GM21576 (cell line): ENCODE measurements at regions not wholly inside any gene's neighbourhood (a gene's known extent, or its start where the extent isn't known, plus 50 kb on each side); places are given as distances from the start of the nearest gene placed in this dataset.

Experiments
- ATAC-seq: cut with Tn5 transposase; IDR thresholded peaks from one replicate; pipeline ENCODE4 v1.9.1; 2021; ENCODE audit warnings: mild to moderate bottlenecking, moderate library complexity; ENCODE audit not compliant: unreplicated experiment

DNA sequence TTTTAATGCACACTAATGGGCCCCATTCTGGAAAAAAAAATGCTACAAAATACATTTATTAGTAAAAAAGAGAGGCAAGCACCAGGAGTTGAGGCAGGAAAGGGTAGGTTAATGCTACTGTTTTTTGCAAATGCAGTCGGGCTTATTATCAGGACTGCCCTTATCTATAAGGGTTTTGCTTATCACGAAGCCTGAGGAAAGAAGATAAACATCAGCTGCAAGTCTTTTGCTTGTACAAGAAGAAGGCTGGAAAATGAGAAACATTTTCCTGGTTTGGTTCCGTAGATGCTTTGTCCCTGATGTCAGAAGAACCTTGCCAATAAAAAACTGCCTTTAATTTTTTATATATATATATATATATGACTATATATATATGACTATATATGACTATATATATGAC, 189.3 kb upstream of the VGLL2 start:
- no peak for ATAC-seq

DNA sequence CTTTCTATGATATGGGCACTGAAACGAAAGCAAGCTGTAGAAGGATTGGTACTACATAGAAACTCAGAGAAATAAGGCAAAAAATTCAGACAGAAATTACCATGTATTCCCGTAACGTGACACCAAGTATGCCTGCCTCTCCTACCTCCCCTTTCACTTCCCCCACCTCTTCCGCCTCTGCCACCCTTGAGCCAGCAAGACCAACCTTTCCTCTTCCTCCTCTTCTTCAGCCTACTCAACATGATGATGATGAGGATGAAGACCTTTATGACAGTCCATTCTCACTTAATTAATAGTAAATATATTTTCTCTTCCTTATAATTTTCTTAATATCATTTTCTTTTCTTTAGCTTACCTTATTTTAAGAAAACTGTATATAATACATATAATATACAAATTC, 188.1 kb upstream of the VGLL2 start:
- no peak for ATAC-seq

DNA sequence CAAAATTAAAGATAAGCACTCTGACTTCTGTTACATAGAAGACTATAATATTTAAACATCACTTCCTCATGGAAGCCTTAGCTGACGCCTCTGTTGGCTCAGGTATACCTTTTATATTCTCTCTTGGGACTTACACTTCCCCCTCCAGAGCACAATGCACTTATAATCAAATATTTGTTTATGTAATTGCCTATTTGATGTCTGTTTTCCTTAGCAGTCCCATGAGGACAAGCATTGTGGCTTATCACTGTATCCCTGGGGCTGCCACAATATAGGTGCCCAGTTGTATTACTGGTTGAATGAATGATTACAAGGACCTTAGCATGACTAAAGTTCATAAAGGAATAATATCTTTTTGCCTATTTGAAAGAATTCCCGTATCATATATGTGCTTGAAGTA, 186.7 kb upstream of the VGLL2 start:
- ATAC-seq, result no peak

DNA sequence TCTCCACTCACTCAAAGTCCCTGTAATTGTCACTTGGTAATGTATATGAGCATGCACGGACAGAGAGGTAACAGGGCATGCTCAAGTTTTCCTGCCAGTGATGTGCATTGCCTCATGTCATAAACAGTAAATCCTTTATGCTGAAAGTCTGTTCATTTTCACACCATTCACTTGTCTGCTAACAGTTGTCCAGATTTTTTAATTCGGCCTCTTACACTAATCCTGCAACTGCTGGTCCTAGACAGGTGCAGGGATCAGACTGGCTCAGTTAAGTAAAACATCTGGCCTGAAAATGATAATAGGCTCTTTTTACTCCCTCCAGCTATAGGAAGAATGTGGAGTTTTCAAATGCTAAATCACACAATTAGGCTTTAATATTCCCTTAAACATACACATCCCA, 185.4 kb upstream of the VGLL2 start:
- ATAC-seq, result no peak

DNA sequence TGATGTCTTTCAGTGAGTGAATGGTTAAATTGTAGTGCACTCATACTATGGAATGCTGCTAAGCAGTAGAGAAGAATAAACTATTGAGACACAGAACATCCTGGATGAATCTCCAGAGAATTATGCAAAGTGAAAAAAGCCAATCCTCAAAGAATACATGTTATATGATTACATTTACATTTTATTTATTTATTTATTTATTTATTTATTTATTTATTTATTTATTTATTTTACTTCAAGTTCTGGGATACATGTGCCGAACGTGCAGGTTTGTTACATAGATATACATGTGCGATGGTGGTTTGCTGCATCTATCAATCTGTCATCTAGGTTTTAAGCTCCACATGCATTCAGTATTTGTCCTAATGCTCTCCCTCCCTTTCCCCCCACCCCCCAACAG, 175.8 kb upstream of the VGLL2 start:
- no peak for ATAC-seq

DNA sequence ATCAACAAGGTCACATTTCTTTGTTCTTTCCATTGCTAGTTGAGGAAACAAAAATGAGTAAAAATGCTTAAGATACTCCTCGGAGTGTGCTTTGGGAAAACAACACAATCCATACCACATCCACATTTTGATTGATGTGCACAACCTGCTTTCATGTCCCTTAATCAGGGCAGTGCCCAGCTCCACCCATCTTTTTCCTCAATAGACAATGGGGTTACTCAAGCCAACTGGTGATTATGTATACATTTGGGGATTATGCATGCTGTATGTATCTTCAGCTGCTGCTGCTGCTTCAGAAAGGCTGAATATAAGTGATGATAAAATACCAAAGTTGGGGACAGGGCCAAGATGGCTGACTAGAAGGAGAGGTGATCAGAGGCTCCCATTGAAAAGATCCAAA, 155.2 kb upstream of the VGLL2 start:
- no peak for ATAC-seq

DNA sequence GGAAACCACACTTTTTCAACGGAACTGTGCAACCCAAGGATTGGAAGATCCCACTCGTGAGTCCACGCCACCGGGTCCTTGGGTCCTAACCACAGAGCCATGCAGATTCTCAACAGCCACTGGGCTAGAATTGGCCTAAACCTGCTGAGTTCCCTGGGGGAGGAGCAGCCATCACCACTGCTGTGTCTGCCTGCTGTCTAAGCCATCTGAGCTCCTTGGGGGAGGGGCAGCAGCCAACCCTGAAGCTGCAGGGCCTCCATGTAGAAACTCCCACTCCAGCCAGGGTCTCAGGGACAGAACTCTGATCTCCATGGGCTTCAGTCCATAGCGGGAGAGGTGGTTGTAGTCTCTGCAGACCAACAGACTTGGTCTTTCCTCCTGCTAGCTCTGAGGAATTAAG, 154.6 kb upstream of the VGLL2 start:
- ATAC-seq, result no peak

DNA sequence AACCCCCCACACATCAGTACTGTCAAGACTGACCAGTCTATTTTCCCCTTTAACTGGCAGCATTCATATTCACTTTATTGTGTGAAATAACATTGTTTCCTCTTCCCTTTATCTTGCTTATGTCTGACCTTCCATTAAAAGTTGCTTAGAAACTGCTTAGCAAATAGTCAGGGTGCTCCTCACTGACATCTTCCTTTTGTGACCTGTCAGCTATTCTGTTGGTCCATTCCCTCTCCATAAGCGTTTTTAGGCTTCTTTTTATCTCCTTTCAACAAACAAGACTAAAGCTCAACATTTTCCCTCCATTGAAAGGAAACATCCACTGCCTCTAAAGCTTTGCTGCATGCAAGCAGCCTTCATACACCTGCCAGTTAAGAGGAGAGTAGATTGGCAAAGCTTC, 147.7 kb upstream of the VGLL2 start:
- ATAC-seq, result no peak

DNA sequence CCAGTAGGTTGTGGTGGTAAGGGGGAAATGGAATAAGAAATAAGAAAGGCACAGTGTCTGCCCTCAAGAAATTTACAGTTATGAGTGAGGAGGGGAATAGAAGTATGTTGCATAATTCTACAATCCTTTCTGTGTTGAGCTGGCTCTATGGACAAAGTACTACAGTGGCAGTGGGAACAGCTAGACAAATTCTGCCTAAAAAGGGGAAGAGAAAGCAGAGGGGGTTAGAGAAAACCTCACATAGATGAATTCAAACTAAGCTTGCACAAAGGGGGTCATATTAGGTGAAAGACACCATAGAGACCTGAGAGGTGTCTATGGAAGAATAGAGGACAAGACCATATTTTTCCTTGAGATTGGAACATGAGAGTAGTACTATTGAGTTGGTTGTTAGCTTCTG, 146.9 kb upstream of the VGLL2 start:
- ATAC-seq, result no peak

DNA sequence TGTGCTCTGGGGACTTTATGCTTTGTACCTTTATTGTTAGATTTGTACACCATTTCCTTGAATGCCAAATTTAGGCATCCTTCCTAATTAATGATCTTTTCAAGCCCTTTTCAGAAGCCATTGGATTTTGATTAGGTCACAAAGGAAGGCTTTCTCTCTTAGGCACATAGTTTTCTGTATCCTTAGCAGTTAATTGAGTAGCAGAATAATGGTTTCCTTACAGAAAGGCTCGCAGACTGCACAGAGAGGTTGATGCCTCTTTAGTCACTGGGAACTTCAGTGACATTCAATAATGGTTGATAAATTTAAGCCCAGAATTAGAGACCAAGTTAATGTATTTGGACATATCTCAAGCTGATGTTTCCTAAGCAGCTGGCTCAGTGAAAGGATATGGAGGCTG, 139.1 kb upstream of the VGLL2 start:
- ATAC-seq, result no peak

DNA sequence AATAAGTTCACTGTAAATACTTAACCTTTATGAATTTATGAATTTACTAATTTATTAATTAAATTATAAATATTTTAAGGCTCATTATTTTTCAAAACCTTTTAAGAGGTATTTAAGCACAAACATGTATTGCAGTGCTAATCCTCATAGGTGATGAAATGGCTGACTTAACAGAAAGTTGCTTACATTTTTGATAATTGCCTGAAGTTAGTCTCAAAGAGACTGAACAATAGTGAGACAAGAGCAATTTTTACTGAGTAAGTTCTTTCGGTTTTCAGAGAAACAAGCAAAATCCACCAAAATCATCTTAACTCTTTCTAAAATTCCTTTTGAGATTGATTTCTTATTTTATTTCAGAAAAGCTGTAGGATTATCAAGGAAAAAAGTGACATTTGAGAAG, 137.3 kb upstream of the VGLL2 start:
- ATAC-seq, result no peak

DNA sequence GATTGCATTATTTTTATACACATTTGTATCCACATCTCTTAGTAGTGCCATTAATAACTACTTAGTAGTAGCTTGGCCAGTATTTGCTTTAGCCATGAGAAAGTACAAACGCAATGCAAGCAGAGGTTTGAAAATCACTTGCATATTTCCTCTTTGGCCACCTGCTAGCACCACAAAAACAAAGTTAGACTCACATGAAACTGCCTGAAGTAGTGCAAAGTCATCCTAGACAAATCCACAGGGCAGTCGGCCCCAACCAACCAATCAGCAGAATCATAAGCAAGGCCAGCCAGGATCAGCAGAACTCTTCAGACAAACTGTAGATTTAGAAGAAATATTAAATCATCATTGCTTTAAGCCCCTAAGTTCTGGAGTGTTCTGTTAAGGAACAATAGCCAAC, 135.2 kb upstream of the VGLL2 start:
- ATAC-seq, result no peak

DNA sequence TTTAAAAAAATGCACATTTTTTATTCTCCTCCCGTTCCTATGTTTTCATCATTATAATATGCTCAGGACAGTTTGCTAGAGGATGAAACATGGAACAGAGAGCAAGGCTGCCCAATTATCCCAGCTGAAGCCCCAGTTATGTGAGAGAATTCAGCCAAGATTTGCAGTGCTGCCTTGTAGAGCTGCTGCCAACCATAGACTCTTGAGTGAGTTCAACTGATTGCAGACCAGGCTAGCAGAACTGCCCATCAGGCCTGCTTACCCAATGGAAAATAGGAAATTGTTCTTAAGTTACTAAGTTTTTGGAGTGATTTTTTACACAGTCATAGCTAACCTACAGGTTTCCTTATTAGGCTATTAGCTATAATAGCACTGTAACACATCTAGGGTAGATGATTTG, 128.7 kb upstream of the VGLL2 start:
- ATAC-seq, result no peak

DNA sequence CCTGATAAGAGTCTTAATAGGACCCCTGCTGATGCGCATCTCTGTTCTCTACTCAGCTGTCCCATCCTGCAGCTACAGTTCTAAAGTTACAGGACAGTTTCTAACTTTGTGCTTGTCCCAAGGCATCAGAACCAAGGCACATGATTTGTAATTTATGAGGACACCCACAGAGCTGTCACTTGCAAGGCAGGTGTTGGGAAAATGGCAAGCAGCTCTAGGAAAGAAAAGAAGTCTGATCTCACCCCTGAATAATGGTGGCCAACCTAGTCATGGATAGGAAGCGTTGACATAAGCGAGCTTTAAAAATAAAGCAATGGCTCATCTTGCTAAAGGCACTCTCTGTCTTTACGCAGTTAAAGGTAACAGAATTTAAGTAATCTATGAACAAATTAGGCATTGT, 127.6 kb upstream of the VGLL2 start:
- ATAC-seq, result no peak

DNA sequence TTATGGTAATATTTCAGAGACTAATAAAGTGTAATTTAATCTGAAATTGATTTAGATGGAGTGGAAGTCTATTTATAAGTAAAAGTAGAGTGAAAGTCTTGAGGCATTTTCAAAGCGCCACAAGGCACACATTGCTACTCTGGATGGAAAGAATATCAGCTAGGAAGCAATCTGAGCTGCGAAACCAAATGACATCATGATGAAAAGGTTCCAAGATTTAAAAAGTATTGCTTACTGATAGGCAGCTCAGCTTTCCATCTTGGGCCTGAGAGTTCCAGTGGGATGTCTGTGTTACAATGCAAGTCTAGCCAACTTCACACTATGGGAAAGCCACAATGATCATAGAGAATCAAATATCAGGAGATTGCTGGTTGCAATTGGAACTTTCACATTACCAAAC, 126.9 kb upstream of the VGLL2 start:
- no peak for ATAC-seq

DNA sequence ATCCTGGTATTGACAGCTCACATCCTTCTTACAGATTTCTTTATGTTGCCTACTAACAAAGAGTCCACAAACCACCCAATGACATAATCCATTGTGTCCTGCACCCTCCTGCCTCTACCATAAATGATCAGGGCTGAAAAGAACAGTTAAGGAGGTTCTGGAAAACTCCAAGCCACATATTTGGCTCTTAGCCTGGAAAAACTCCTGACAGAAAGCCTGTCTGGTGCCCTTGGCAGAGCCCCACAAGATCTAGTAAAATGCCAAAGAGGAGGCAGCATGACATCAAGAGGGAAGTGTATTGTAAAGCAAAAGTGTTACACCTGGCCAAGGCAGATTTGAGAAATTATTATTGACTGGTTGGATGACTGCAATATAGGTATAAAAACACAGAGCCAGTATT, 126.4 kb upstream of the VGLL2 start:
- ATAC-seq, result no peak

DNA sequence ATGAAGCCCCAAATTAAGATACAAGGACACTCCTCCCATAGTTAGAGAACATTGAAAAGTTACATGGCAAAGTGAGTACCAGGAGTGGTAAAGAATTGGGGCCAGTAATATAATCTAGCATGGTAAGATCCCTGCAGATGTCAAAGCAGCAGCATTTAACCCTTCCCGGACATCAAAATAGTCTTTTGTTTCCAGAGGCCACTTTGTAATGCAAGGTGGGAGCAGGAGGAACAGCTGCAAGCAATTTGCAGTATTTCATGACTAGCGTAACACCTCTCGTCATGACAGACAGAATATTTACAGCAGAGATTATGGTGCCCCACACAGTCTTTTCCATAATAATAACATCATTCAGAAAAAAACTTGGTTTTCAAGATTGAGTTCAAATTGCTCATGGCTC, 123.2 kb upstream of the VGLL2 start:
- ATAC-seq, result no peak

DNA sequence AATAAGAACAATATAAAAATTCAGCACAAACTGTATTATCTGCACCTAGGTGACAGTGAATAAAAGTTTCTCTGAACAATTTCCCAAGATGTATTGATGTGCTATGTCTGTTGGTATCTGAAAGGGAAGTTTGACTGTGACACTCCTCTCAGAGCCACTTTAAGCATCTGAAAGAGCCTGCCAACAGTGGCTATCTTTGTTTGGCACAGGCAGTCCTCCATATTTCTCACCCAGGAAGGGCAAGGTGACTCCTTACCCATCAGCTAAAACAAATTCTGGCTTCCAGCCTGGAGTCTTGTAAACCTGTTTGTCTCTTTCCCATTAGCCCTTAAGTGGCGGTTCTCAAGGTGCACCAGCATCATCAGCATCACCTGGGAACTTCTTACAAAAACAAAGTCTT, 122.4 kb upstream of the VGLL2 start:
- no peak for ATAC-seq

DNA sequence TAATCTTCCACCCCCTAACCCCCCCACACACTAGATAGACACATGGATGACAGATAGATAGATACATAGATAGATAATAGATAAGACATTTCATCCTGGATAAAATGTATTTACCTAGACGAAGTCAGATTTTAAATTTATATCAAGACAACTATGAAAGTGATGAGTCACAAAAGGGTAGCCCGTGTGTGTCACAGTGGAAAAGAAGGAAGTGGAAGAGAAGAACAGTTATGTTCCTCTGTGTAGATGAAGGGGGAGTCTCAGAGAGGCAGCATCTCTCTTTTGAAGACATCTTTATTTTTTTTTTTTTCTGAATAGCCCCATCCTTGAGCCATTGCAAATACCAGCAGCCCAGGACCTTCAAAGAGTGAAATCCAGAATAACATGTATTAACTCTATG, 121.7 kb upstream of the VGLL2 start:
- no peak for ATAC-seq

DNA sequence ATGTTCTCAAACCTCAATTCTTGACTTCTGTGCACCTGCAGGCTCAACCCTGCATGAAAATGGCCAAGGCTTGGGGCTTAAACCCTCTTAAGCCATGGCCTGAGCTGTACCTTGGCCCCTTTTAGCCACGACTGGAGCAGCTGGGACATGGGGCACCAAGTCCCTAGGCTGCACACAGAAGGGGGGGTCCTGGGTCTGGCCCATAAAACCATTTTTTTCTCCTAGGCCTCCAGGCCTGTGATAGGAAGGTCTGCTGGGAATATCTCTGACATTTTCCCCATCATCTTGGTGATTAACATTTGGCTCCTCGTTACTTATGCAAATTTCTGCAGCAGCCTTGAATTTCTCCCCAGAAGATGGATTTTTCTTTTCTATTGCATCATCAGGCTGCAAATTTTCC, 119.4 kb upstream of the VGLL2 start:
- ATAC-seq, result no peak

DNA sequence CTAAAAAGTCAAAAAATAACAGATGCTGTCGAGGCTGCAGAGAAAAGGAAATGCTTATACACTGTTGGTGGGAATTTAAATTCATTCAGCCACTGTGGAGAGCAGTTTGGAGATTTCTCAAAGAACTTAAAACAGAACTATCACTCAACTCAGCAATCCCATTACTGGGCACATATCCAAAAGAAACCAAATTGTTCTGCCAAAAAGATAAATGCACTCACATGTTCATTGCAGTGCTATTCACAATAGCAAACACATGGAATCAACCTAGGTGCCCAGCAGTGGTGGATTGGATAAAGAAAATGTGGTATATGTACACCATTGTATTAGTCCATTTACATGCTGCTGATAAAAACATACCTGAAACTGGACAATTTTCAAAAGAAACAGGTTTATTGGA, 116.0 kb upstream of the VGLL2 start:
- ATAC-seq, result no peak

DNA sequence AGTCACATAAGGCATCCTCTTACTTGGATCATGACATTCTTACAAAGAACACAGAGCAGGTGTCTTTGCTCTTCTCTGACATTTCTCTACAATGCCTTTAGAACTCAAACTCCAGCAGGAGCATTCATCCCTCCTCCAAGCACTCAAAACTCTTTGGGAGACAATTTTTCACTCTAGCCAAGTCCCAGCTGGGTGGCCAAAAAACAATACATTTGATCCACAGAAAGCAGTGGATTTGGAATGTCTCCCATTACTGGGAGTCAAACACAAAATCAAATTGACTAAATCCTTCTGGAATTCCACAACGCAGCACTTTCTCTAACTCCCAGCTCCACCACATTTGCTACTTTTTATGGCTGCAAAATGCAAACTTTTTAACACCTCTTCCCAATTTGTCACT, 108.6 kb upstream of the VGLL2 start:
- ATAC-seq, result no peak

DNA sequence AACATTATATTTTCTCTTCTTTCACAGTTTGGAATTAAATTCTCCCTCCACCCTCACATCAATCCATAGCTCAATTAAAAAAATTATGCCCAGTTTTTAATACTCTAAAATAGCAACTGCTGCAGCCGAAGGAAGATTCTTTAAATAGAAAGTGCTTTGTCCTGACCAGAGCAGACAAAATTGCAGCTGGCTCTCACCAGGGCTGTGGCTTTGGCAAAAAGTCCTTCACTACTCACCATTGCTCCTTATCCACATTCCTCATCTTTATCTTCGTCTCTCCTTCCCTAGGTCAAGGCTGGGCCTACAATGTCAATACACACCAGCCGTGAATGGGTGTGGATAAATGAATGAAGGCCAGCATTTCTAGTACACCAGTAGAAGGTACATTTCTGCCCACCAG, 107.9 kb upstream of the VGLL2 start:
- ATAC-seq, result no peak

DNA sequence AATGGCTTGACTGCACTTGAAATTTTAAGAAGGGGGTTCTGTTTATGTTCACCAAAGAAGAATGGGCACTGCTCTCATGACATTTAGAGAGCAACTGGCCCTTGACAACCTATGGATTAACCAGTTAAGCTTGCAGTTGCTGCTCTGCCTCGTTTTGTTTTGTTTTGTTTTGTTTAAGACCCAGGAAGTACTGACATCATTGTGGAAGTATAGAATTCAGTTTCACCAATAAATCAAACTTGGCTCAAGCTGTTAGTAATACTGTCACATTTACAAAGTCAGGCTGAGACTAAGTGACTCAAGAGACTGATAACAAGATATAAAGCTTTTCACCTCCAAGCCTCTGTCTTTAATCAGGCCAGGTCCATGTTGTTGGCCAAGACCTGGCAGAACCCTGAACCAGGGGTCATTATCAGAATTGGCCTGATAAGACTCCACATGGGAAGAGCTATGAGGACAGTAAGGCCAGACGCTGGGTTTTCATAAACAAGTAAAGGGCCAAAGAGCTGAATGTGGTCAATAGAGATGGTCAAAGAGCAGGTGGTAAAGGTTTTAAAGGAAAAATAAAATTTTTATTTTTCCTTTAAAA, 99.4 kb upstream of the VGLL2 start:
- no peak for ATAC-seq
